Prostate gland (tissue), 2 donors: ENCODE measurements at regions not wholly inside any gene's neighbourhood (a gene's known extent, or its start where the extent isn't known, plus 50 kb on each side); places are given as distances from the start of the nearest gene placed in this dataset.

ENCODE experiments used
- DNase-seq: peaks from one replicate; pipeline ENCODE4 v3.0.0-alpha.2; 2019; ENCODE audit warnings: low spot score
- H3K27ac ChIP-seq, 2 donors: fragments of 200-600 bp; sonication (generic); 2 replicates each; pipeline ENCODE4 v1.5.1; 2017 to 2019
- H3K27me3 ChIP-seq: fragments of 200-600 bp; sonication (generic); replicated peaks from 2 replicates; pipeline ENCODE4 v1.5.1; 2019; ENCODE audit not compliant: insufficient read depth
- H3K36me3 ChIP-seq, 2 donors: fragments of 200-600 bp; sonication (generic); 1 replicate in 1 of 2; 2 replicates in 1 of 2; pipeline versions ENCODE4 v1.5.1 to v1.8.1; 2017 to 2019
- H3K4me1 ChIP-seq: fragments of 200-600 bp; sonication (generic); replicated peaks from 2 replicates; pipeline ENCODE4 v1.5.1; 2019
- H3K4me3 ChIP-seq, 2 donors: fragments of 200-600 bp; sonication (generic); 2 replicates each; pipeline ENCODE4 v1.5.1; 2017 to 2019
- H3K9me3 ChIP-seq: fragments of 200-600 bp; sonication (generic); 2 replicates; pipeline ENCODE4 v1.5.1; 2017
- POLR2A ChIP-seq: fragments of 450-650 bp; IDR thresholded peaks from one replicate; pipeline ENCODE4 v1.6.1; 2016; ENCODE audit warnings: antibody characterized with exemption, mild to moderate bottlenecking
- POLR2AphosphoS5 ChIP-seq: sonication (generic); formaldehyde crosslinking; IDR thresholded peaks from one replicate; pipeline ENCODE4 v1.6.1; 2017; ENCODE audit warnings: antibody characterized with exemption
- WGBS: methylation state at CpG from one replicate; pipeline ENCODE4 v1.1.5; 2018; 5-methylcytosine and 5-hydroxymethylcytosine counted together
- intact Hi-C: fragments of 100-400 bp; cut with DNase I; formaldehyde crosslinking; loops from one replicate; pipeline ENCODE4 v1.14.2; 2022
- TF ChIP-seq, protein P1 (sequence below), 4 experiments: fragments of 200-600 bp in 2 of 4; fragments of 450-650 bp in 2 of 4; sonication (generic) in 2 of 4; IDR thresholded peaks; 1 replicate in 3 of 4; 2 replicates in 1 of 4; pipeline ENCODE4 v1.5.1; 2016 to 2019; ENCODE audit warnings: antibody characterized with exemption in 4 of 4, mild to moderate bottlenecking in 2 of 4, moderate library complexity in 2 of 4

DNA sequence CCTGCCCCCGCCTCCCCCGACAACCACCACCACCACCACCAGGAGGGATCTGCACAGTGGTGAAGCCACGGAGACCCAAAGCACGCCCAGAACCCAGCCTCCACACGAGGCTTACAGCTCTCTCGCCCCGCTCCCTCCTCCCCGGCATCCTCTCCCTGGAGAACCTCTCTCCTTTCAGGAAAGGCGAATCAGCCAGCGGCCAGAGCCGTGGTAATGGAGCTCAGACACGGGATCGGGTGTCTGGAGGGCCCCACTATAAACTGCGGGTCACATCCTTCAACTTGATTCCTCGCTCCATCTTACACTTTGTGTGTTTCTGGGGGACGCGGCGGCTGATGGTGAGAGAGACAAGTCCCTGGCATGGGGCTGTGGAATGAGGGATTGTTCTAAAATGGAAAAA lies 271.5 kb upstream of the SIX2 start:
- no peaks in the 10 kb centered on the region for H3K9me3 ChIP-seq
- no peak for DNase-seq
- TF ChIP-seq POLR2A (no peak), POLR2AphosphoS5 (no peak)
- TF ChIP-seq, protein P1, sequence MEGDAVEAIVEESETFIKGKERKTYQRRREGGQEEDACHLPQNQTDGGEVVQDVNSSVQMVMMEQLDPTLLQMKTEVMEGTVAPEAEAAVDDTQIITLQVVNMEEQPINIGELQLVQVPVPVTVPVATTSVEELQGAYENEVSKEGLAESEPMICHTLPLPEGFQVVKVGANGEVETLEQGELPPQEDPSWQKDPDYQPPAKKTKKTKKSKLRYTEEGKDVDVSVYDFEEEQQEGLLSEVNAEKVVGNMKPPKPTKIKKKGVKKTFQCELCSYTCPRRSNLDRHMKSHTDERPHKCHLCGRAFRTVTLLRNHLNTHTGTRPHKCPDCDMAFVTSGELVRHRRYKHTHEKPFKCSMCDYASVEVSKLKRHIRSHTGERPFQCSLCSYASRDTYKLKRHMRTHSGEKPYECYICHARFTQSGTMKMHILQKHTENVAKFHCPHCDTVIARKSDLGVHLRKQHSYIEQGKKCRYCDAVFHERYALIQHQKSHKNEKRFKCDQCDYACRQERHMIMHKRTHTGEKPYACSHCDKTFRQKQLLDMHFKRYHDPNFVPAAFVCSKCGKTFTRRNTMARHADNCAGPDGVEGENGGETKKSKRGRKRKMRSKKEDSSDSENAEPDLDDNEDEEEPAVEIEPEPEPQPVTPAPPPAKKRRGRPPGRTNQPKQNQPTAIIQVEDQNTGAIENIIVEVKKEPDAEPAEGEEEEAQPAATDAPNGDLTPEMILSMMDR (IDR thresholded peaks at IDR 0.05): no peak
- intact Hi-C loops: no loop called here
- H3K4me3 ChIP-seq: no peak overlapping the region
- H3K27me3 ChIP-seq: no peaks in the 10 kb centered on the region
- no peaks in the 10 kb centered on the region for H3K36me3 ChIP-seq
- no peak overlapping the region for H3K27ac ChIP-seq
- no peaks in the 10 kb centered on the region for H3K4me1 ChIP-seq
- WGBS: 55% methylated on average over 18 of the region's 18 CpGs

DNA sequence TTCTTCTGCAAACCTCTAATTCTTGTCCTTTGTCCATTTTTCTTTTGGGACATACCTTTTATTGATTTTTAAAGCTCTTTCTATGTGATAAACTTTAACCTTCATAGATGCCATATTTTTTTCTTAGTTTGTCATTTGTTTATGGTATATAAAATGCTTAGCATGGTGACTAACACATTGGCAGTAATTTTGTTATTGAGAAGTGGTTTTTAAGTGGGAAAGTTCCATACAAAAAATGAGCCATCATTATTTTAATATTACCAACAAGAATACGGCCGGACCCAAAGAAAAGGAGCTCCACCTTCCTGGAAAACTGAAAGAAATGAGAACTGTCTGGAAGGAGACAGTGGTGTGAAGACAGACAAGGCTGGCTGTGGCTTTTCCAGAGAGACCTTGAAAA lies 270.1 kb upstream of the SIX2 start:
- 94% methylated on average over 2 of the region's 2 CpGs for WGBS
- TF ChIP-seq, protein P1 (IDR thresholded peaks at IDR 0.05): no peak
- no peak for TF ChIP-seq POLR2AphosphoS5
- H3K27ac ChIP-seq: no peak overlapping the region

DNA sequence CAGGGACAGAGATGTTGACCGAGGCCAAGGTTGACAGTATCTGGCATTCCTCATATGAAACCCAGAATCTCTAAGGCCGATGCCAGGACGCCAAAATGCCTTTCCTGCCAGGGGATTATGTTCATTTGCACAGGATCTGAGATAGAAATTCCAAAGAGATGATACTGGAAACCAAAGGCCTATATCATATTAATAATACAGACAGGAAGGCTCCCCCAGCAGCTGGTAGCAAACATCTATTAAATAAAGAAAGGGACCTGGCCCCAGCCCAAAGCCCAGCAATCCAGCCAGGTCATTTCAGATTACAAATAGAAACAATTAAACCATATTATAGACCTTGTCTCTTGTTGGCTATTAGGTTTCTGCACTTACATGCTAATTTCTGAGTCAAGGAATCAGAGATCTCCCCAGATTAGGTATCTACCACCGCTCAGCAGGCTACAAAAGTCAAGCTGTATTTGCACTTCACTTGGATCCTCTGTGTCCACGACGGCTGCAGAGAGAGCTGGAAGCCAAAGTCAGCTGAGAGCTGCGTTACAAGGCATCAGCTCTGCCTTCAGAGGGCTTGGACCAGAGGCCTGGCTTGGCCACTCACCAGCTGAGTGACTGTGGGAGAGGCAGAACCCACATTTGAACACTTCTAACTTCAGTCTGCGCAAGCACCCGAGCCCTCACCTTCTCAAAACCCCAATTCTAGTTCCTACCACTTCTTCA lies 269.3 kb upstream of the SIX2 start:
- DNase-seq: no peak
- TF ChIP-seq, protein P1 (IDR thresholded peaks at IDR 0.05): no peak
- TF ChIP-seq POLR2A: no peak
- H3K27ac ChIP-seq: no peak overlapping the region
- H3K9me3 ChIP-seq: no peaks in the 10 kb centered on the region
- peaks cover 7% of the 10 kb centered on the region for H3K4me1 ChIP-seq
- H3K4me3 ChIP-seq: no peak overlapping the region
- no peaks in the 10 kb centered on the region for H3K27me3 ChIP-seq
- no peaks in the 10 kb centered on the region for H3K36me3 ChIP-seq
- intact Hi-C loops: no loop called here
- 65% methylated on average over 9 of the region's 9 CpGs for WGBS

More for the DNA sequence above, 270.1 kb upstream of the SIX2 start:
- intact Hi-C loops: no loop called here
- Histone ChIP-seq H3K9me3 (no peaks in the 10 kb centered on the region), H3K27me3 (no peaks in the 10 kb centered on the region), H3K36me3 (no peaks in the 10 kb centered on the region), H3K4me1 (no peaks in the 10 kb centered on the region), H3K4me3 (no peak overlapping the region)
- DNase-seq: no peak

DNA sequence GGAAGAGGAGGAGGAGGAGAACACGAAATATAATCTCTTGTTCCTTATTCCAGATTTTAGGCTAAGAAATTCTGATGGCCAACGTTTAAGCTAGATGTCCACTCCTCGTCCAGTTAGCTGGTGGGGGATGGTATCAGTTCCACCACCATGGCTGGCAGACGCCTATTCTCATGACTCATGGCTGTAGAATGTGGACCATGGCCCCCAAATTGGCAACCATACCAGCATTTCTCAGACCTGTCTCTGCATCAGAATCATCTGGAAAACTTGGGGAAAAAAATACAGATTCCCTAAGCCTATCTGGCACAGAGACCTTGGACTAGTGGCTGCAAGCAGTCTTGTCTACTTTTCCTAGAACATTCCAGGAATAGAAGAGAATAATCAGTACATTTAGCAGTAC lies 267.7 kb upstream of the SIX2 start:
- intact Hi-C loops: no loop called here
- TF ChIP-seq, protein P1 (IDR thresholded peaks at IDR 0.05): no peak
- TF ChIP-seq POLR2A (no peak), POLR2AphosphoS5 (no peak)
- DNase-seq: no peak
- H3K4me3 ChIP-seq: no peak overlapping the region
- no peak overlapping the region for H3K27ac ChIP-seq
- WGBS: 86% methylated on average over 4 of the region's 4 CpGs
- peaks cover 7% of the 10 kb centered on the region for H3K4me1 ChIP-seq
- no peaks in the 10 kb centered on the region for H3K36me3 ChIP-seq
- no peaks in the 10 kb centered on the region for H3K27me3 ChIP-seq
- no peaks in the 10 kb centered on the region for H3K9me3 ChIP-seq

DNA sequence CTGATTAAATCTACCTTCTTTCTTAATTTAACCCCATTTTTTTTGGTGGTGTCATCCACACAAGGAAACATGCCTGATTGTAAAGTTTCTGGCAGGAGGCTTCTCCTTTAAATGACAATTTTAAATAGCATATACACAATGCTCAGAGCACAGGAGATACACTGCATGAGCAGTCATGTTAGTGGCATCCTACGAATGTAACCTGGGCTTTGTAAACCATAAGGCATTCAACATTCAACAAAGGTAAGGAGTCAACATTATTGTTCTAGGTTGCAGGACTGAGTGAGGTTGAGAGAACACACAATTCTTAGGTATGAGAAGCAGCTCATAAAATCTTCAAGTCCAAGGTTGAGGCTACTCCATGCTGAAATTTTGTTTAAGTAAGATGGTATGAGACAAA lies 266.6 kb upstream of the SIX2 start:
- Histone ChIP-seq H3K27ac (no peak overlapping the region), H3K36me3 (no peaks in the 10 kb centered on the region), H3K4me3 (no peak overlapping the region), H3K27me3 (no peaks in the 10 kb centered on the region), H3K4me1 (peaks cover 7% of the 10 kb centered on the region), H3K9me3 (no peaks in the 10 kb centered on the region)
- TF ChIP-seq, protein P1 (IDR thresholded peaks at IDR 0.05): no peak
- TF ChIP-seq POLR2AphosphoS5 (no peak), POLR2A (no peak)
- intact Hi-C loops: no loop called here
- DNase-seq: no peak
- WGBS: 50% methylated on average over 1 of the region's 1 CpG
